Transverse colon (tissue), 4 donors: ENCODE measurements at regions not wholly inside any gene's neighbourhood (a gene's known extent, or its start where the extent isn't known, plus 50 kb on each side); places are given as distances from the start of the nearest gene placed in this dataset.

Experiments used
- CTCF ChIP-seq, 5 experiments: fragments of 200-600 bp in 3 of 5; fragments of 450-650 bp in 2 of 5; sonication (generic) in 3 of 5; IDR thresholded peaks; 1 replicate in 2 of 5; 2 replicates in 3 of 5; pipeline ENCODE4 v1.5.1; 2016 to 2017; ENCODE audit warnings: antibody characterized with exemption in 5 of 5, inconsistent platforms in 3 of 5, mild to moderate bottlenecking in 2 of 5, moderate library complexity in 1 of 5
- POLR2A ChIP-seq: fragments of 450-650 bp; IDR thresholded peaks from one replicate; pipeline ENCODE4 v1.6.1; 2016; ENCODE audit warnings: antibody characterized with exemption, mild to moderate bottlenecking, moderate library complexity
- POLR2AphosphoS5 ChIP-seq, 3 donors: sonication (generic); formaldehyde crosslinking; IDR thresholded peaks; one replicate each; pipeline ENCODE4 v1.6.1; 2016; ENCODE audit warnings: antibody characterized with exemption in 3 of 3

DNA sequence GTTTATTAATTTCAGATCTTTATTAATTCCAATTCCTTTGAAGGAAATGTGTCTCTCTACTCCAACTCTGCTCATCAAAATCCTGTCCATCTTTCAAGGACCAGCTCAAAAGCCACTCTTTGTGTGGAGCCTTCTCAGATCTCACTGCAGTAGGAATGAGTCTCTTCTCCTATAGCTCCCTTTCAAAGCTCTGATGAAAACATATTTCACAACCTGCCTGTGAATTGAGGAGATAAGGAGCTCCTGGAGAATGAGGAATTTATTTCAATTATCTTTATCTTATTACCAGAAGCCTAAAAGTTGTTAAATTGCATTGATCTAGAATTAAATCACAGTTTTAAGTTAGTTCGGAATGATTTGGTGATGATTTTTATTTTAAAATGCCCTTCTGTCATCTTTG, 92.6 kb upstream of the TRPC3 start:
- TF ChIP-seq CTCF (IDR thresholded peaks at IDR 0.05) (no peak), POLR2A (no peak), POLR2AphosphoS5 (IDR thresholded peaks at IDR 0.05) (no peak)
